ENCODE measurements at regions not wholly inside any gene's neighbourhood (a gene's known extent, or its start where the extent isn't known, plus 50 kb on each side); places are given as distances from the start of the nearest gene placed in this dataset.
"Not testable (repeated sequence)": the region's sequence is repeated elsewhere in the genome, so short reads cannot be mapped to it uniquely, and the experiment has no call there.

GRCh38 chr3:34449305-34449704 lies 650.9 kb downstream of the PDCD6IP start:
- TF ChIP-seq SPI1 (IDR thresholded peaks at IDR 0.05; ENCODE audit: low read depth, low read length): peak; percentile 56
- TF ChIP-seq POLR2A (IDR thresholded peaks at IDR 0.05; ENCODE audit: low read depth, low read length): no peak
- no peak for TF ChIP-seq POLR2AphosphoS5 (IDR thresholded peaks at IDR 0.05; ENCODE audit: low read depth, low read length)
- no peak for TF ChIP-seq POU2F2 (IDR thresholded peaks at IDR 0.05; ENCODE audit: low read depth, low read length)
- TF ChIP-seq PAX5 (IDR thresholded peaks at IDR 0.05; ENCODE audit: insufficient read depth, low read length, severe bottlenecking): no peak
- no peak for DNase-seq (ENCODE audit: insufficient read length, low spot score)
- FAIRE-seq: no peak

GRCh38 chr3:34463414-34463813 lies 665.0 kb downstream of the PDCD6IP start:
- DNase-seq (ENCODE audit: insufficient read length, low spot score) (no peak), FAIRE-seq (no peak)
- no peak for TF ChIP-seq POLR2A (IDR thresholded peaks at IDR 0.05; ENCODE audit: low read depth, low read length)
- no peak for TF ChIP-seq PAX5 (IDR thresholded peaks at IDR 0.05; ENCODE audit: insufficient read depth, low read length, severe bottlenecking)
- no peak for TF ChIP-seq POLR2AphosphoS5 (IDR thresholded peaks at IDR 0.05; ENCODE audit: low read depth, low read length)
- TF ChIP-seq POU2F2 (IDR thresholded peaks at IDR 0.05; ENCODE audit: low read depth, low read length): no peak
- no peak for TF ChIP-seq SPI1 (IDR thresholded peaks at IDR 0.05; ENCODE audit: low read depth, low read length)
- no peak for TF ChIP-seq TAF1 (IDR thresholded peaks at IDR 0.05; ENCODE audit: low read depth, low read length)

- DNase-seq (ENCODE audit: insufficient read length, low spot score) (no peak), FAIRE-seq (no peak)
- TF ChIP-seq POLR2A (IDR thresholded peaks at IDR 0.05; ENCODE audit: low read depth, low read length) (no peak), PAX5 (IDR thresholded peaks at IDR 0.05; ENCODE audit: insufficient read depth, low read length, severe bottlenecking) (no peak), POU2F2 (IDR thresholded peaks at IDR 0.05; ENCODE audit: low read depth, low read length) (no peak), SPI1 (IDR thresholded peaks at IDR 0.05; ENCODE audit: low read depth, low read length) (no peak), TAF1 (IDR thresholded peaks at IDR 0.05; ENCODE audit: low read depth, low read length) (no peak), POLR2AphosphoS5 (IDR thresholded peaks at IDR 0.05; ENCODE audit: low read depth, low read length) (no peak)
These were observed 666.2 kb downstream of the PDCD6IP start for GRCh38 chr3:34464646-34465045.

- TF ChIP-seq POLR2A (IDR thresholded peaks at IDR 0.05; ENCODE audit: low read depth, low read length) (no peak), TAF1 (IDR thresholded peaks at IDR 0.05; ENCODE audit: low read depth, low read length) (no peak), POLR2AphosphoS5 (IDR thresholded peaks at IDR 0.05; ENCODE audit: low read depth, low read length) (no peak), POU2F2 (IDR thresholded peaks at IDR 0.05; ENCODE audit: low read depth, low read length) (no peak), SPI1 (IDR thresholded peaks at IDR 0.05; ENCODE audit: low read depth, low read length) (no peak), PAX5 (IDR thresholded peaks at IDR 0.05; ENCODE audit: insufficient read depth, low read length, severe bottlenecking) (no peak)
- DNase-seq (ENCODE audit: insufficient read length, low spot score) (no peak), FAIRE-seq (no peak)
These were observed 677.4 kb downstream of the PDCD6IP start for GRCh38 chr3:34475851-34476250.

GRCh38 chr3:34483311-34483887 lies 685.0 kb downstream of the PDCD6IP start:
- TF ChIP-seq POLR2AphosphoS5 (IDR thresholded peaks at IDR 0.05; ENCODE audit: low read depth, low read length) (no peak), SPI1 (IDR thresholded peaks at IDR 0.05; ENCODE audit: low read depth, low read length) (no peak), TAF1 (IDR thresholded peaks at IDR 0.05; ENCODE audit: low read depth, low read length) (no peak), POLR2A (IDR thresholded peaks at IDR 0.05; ENCODE audit: low read depth, low read length) (no peak), POU2F2 (IDR thresholded peaks at IDR 0.05; ENCODE audit: low read depth, low read length) (no peak), PAX5 (IDR thresholded peaks at IDR 0.05; ENCODE audit: insufficient read depth, low read length, severe bottlenecking) (no peak)

GRCh38 chr3:34504366-34504765 lies 705.9 kb downstream of the PDCD6IP start:
- TF ChIP-seq TAF1 (IDR thresholded peaks at IDR 0.05; ENCODE audit: low read depth, low read length) (no peak), POU2F2 (IDR thresholded peaks at IDR 0.05; ENCODE audit: low read depth, low read length) (no peak), POLR2A (IDR thresholded peaks at IDR 0.05; ENCODE audit: low read depth, low read length) (no peak), PAX5 (IDR thresholded peaks at IDR 0.05; ENCODE audit: insufficient read depth, low read length, severe bottlenecking) (no peak), SPI1 (IDR thresholded peaks at IDR 0.05; ENCODE audit: low read depth, low read length) (no peak), POLR2AphosphoS5 (IDR thresholded peaks at IDR 0.05; ENCODE audit: low read depth, low read length) (no peak)
- FAIRE-seq (no peak), DNase-seq (ENCODE audit: insufficient read length, low spot score) (no peak)

More at GRCh38 chr3:34483311-34483887, 685.0 kb downstream of the PDCD6IP start:
- FAIRE-seq (no peak), DNase-seq (ENCODE audit: insufficient read length, low spot score) (no peak)

GRCh38 chr3:34504775-34505174 lies 706.3 kb downstream of the PDCD6IP start:
- TF ChIP-seq SPI1 (IDR thresholded peaks at IDR 0.05; ENCODE audit: low read depth, low read length): no peak
- no peak for TF ChIP-seq POLR2AphosphoS5 (IDR thresholded peaks at IDR 0.05; ENCODE audit: low read depth, low read length)
- TF ChIP-seq TAF1 (IDR thresholded peaks at IDR 0.05; ENCODE audit: low read depth, low read length): no peak
- no peak for TF ChIP-seq POLR2A (IDR thresholded peaks at IDR 0.05; ENCODE audit: low read depth, low read length)
- TF ChIP-seq PAX5 (IDR thresholded peaks at IDR 0.05; ENCODE audit: insufficient read depth, low read length, severe bottlenecking): no peak
- TF ChIP-seq POU2F2 (IDR thresholded peaks at IDR 0.05; ENCODE audit: low read depth, low read length): no peak
- DNase-seq (ENCODE audit: insufficient read length, low spot score) (no peak), FAIRE-seq (no peak)

GRCh38 chr3:34508732-34509131 lies 710.3 kb downstream of the PDCD6IP start:
- DNase-seq (ENCODE audit: insufficient read length, low spot score) (no peak), FAIRE-seq (no peak)
- no peak for TF ChIP-seq POLR2AphosphoS5 (IDR thresholded peaks at IDR 0.05; ENCODE audit: low read depth, low read length)
- TF ChIP-seq PAX5 (IDR thresholded peaks at IDR 0.05; ENCODE audit: insufficient read depth, low read length, severe bottlenecking): no peak
- TF ChIP-seq POLR2A (IDR thresholded peaks at IDR 0.05; ENCODE audit: low read depth, low read length): no peak
- TF ChIP-seq POU2F2 (IDR thresholded peaks at IDR 0.05; ENCODE audit: low read depth, low read length): no peak
- no peak for TF ChIP-seq SPI1 (IDR thresholded peaks at IDR 0.05; ENCODE audit: low read depth, low read length)
- no peak for TF ChIP-seq TAF1 (IDR thresholded peaks at IDR 0.05; ENCODE audit: low read depth, low read length)

GRCh38 chr3:34511891-34512290 lies 713.5 kb downstream of the PDCD6IP start:
- no peak for DNase-seq (ENCODE audit: insufficient read length, low spot score)
- no peak for TF ChIP-seq TAF1 (IDR thresholded peaks at IDR 0.05; ENCODE audit: low read depth, low read length)
- TF ChIP-seq POU2F2 (IDR thresholded peaks at IDR 0.05; ENCODE audit: low read depth, low read length): no peak
- no peak for TF ChIP-seq SPI1 (IDR thresholded peaks at IDR 0.05; ENCODE audit: low read depth, low read length)
- no peak for TF ChIP-seq PAX5 (IDR thresholded peaks at IDR 0.05; ENCODE audit: insufficient read depth, low read length, severe bottlenecking)
- TF ChIP-seq POLR2AphosphoS5 (IDR thresholded peaks at IDR 0.05; ENCODE audit: low read depth, low read length): no peak
- TF ChIP-seq POLR2A (IDR thresholded peaks at IDR 0.05; ENCODE audit: low read depth, low read length): no peak
- no peak for FAIRE-seq

GRCh38 chr3:34519008-34519407 lies 720.6 kb downstream of the PDCD6IP start:
- not testable (repeated sequence) for DNase-seq (ENCODE audit: insufficient read length, low spot score); FAIRE-seq
